Brain microvascular endothelial cell (primary cell): ENCODE measurements at regions not wholly inside any gene's neighbourhood (a gene's known extent, or its start where the extent isn't known, plus 50 kb on each side); places are given as distances from the start of the nearest gene placed in this dataset.
A peak's percentile ranks its signal among the peaks of the same experiment; 100 is the strongest.
"Not testable (repeated sequence)": the region's sequence is repeated elsewhere in the genome, so short reads cannot be mapped to it uniquely, and the experiment has no call there.

ENCODE experiments used
- DNase-seq: peaks from one replicate; pipeline ENCODE4 v3.0.0-alpha.2; 2020
- H3K27ac ChIP-seq: fragments of 250-450 bp; sonication (Bioruptor Pico); 2 replicates; pipeline ENCODE4 v1.5.1; 2020; ENCODE audit warnings: mild to moderate bottlenecking, moderate library complexity
- H3K27me3 ChIP-seq: fragments of 250-450 bp; sonication (Bioruptor Pico); replicated peaks from 2 replicates; pipeline ENCODE4 v1.5.1; 2020; ENCODE audit warnings: mild to moderate bottlenecking
- H3K36me3 ChIP-seq: fragments of 250-450 bp; sonication (Bioruptor Pico); replicated peaks from 2 replicates; pipeline ENCODE4 v1.5.1; 2020; ENCODE audit warnings: mild to moderate bottlenecking
- H3K4me3 ChIP-seq: 2 replicates; pipeline ENCODE4 v1.5.1; 2011; ENCODE audit warnings: low read depth, mild to moderate bottlenecking, control low read depth, low read length, moderate library complexity
- in situ Hi-C: cut with HindIII; loops from 2 replicates; pipeline ENCODE4 v1.10.0; 2017; ENCODE audit warnings: low sequenced_read_pairs, low pct_ligation_motif_present

DNA sequence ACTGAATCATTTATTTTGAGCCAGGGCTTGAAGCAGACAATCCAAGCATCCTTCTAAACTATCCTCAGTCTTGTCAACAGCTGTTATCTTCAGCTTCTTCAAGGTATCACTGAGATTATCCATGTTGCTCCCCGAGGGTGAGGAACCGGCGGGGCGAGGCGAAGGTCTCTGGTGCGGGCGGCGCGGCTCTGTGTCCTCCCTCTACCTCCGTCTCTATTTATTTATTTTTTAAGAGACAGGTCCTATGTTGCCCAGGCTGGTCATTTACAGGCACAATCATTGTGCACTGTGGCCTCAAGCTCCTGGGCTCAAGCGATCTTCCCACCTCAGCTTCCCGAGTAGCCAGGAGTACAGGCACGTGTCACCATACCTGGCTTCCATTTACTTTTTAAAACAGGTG lies 130.0 kb downstream of the SRGAP2 start:
- not testable (repeated sequence) for H3K27ac ChIP-seq

DNA sequence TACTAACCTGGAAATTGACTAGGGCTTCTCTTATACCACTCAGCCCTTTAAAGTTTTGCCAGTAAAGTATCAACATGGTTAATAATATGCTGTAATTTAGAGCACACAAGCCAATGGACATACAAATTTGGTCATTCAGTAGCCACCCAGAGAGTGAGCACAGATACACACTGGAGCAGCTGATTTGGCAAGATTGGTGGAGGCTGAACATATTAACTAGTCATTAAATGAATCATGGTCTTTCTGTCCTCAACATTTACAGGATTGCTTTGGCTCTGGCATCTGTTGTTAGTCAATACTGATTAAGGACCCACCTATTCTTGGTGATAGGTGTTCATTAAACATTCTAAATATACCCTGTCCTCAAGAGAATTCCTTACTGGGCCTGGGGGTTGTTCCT lies 130.6 kb downstream of the SRGAP2 start:
- H3K36me3 ChIP-seq, DNase-seq, H3K27ac ChIP-seq, in situ Hi-C loops, H3K4me3 ChIP-seq, H3K27me3 ChIP-seq: not testable (repeated sequence)

More for the DNA sequence above, 130.0 kb downstream of the SRGAP2 start:
- in situ Hi-C loops, H3K36me3 ChIP-seq, H3K4me3 ChIP-seq, H3K27me3 ChIP-seq, DNase-seq: not testable (repeated sequence)

DNA sequence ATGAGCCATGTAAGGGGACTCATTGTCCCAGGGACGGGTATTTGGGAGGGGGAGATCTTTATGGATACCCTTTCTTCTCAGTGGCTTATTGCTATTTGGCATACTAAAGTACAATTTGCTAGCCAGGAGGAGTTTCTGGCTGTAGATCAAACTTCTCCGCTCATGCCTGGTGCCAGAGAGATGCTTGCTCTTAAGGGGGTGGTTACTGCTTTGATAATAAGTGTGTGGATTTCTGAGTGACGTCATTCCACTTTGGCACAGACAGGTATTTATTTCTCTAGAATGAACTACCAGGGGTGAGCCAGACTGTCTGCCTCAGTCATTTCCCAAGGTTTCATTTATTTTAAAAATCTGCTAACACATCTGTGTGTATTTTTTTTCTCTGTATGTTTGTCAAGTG lies 131.1 kb downstream of the SRGAP2 start:
- in situ Hi-C loops, DNase-seq, H3K27ac ChIP-seq, H3K4me3 ChIP-seq, H3K36me3 ChIP-seq, H3K27me3 ChIP-seq: not testable (repeated sequence)

DNA sequence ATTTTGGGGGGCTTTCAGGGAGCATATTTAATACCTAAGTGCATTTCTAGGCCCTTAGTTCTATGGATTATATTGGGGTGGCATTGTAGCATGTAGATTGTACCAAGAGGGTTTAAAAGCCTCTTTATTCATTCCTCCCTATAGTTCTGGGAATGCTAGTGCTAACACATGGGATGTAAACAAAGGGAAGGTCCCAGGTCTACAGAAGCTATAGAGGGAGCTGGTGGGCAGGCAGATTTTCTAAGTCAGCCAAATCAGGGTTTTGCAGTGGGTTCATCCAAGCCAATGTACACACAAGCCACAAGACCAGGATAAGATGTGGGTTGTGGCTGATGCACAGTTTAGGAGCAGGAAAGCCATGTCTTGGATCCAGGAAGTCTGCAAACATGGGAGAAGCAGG lies 131.8 kb downstream of the SRGAP2 start:
- H3K27me3 ChIP-seq, H3K4me3 ChIP-seq, H3K27ac ChIP-seq, in situ Hi-C loops, DNase-seq, H3K36me3 ChIP-seq: not testable (repeated sequence)

DNA sequence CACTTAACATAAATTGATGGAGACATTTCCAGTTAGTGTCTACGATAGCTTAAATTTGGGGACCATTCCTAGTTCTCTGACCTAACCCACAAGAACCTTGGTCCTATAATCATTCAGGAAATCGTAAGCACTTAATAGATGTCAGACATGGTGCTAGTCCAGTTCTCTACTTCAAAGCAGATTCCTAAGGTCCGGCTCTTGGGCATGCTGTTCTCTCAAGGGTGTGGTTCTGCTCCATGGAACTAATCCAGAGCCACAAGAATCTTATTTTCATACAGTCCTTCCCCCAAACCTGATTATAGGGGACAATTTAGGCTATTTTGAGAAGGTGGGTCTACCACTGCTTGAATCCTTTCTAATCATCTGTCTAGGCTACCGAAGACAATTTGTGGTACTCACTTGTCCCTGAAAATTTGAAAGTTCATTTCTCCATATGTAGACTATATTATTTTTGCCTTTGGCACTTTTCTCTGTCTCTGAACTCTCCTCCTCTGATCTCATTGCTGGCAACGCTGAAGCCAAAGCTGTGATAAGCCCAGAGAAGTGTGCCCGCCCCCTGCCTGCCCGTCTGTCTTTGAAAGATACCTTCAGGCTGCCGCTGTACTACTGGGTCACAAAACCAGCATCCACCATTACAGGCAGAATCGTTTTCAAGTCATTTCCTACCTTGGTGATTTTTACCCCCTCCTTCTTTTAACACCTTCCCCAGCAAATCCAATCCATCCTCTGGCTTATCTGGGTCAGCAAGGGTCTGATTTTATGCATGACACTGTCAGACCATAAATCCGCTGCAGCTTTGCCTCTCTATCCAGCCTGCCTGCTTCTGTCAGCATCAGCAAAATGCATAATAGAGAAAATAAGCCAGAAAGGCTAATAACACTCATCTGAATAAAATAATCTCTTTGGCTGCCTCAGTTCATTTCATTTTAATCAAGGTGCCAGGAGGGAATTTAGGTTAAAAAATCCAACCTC lies 132.8 kb downstream of the SRGAP2 start:
- H3K36me3 ChIP-seq, DNase-seq, in situ Hi-C loops, H3K27ac ChIP-seq, H3K4me3 ChIP-seq, H3K27me3 ChIP-seq: not testable (repeated sequence)

DNA sequence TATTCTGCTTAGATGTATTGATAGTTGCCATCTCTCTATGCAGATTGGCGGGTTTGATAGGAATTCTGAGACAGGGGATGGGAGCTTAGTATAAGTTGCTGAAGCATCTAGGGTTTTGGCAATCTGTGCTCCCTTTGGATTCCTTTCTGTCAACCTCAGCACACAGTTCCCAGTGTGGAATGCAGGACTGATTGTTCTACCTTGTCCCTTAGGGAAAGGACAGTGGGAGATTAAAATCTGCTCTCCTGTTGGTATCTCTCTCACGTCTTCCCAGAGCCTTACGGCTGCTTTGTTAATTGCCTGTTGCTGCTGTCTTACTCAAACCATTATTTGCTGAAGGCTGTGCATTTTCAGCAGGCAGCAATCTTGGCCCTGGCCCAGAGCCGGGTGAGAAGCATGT lies 133.3 kb upstream of the IKBKE start:
- H3K4me3 ChIP-seq, H3K27ac ChIP-seq, H3K27me3 ChIP-seq, DNase-seq, in situ Hi-C loops, H3K36me3 ChIP-seq: not testable (repeated sequence)

DNA sequence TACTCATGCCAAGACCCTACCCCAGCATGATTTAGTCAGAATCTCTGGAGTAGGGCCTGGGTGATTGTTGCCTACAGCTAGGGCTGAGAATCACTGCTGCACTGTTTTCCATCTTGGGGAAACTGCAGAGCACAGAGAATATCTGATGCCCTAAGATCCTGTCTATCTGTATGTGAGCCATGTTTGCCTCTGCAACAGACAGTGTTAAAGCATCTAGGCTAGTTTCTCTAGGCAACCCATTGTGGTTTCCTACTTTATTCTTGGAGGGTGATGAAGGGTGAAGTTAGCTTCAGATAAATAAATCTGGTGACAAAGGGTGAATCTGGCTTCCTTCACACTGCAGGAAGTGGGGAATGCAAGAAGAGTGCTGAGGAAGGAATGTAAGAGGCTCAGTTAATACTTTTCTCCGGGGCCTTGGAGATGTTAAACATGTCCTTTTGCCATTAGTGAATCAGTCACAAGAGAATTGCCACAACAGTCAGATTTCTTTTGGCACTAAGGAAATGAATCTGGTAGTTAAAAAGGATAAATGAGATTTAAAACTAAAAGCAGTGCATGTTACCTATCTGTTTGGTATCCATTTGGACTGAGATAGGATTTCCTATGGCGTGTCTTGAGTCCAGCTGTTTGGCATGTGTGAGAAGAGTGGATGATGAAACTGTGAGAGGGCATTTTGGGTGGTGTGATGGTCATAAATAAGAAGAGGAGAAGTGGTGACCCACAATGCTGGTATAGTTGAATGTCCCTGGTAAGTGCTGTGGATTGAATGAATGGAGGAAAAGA lies 119.6 kb upstream of the IKBKE start:
- H3K27ac ChIP-seq, in situ Hi-C loops, DNase-seq, H3K4me3 ChIP-seq, H3K36me3 ChIP-seq, H3K27me3 ChIP-seq: not testable (repeated sequence)

DNA sequence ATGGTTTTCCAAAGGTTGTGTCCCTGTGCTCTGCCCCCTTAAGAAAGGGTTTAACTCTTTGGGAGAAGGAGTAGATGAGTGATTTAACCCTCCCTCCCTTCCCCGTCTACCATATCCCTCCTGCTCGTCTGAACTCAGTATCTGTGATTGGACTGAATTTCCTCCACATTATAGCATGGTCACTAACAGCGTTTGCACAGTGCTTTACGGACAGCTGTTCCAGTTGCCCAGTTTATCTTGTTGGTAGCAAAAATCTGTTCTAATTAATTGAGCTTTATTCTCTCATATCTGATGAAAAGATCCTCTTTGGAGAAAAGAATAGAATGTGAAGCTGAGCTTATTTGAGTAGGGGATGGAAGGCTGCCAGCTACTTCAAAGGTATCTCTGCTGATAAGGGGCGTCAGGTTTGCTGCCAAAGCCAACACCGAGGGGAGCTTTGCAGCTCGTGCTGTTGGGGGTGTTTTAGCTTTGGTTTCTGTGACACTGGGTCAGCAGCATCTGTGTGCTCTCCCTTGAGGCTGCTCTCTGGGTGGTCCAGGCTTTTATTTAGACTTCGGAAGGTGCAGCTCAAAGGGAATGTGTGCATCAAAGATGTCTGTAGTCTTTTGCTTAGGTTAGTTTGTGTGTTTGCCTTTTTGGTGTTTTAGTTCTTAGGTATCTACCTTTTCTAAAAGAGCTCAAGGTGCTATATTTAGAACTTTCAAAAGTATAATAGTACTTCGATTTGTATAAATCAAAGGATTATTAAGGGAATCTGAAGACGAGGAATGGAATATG lies 118.8 kb upstream of the IKBKE start:
- DNase-seq, in situ Hi-C loops, H3K4me3 ChIP-seq, H3K36me3 ChIP-seq, H3K27me3 ChIP-seq, H3K27ac ChIP-seq: not testable (repeated sequence)

DNA sequence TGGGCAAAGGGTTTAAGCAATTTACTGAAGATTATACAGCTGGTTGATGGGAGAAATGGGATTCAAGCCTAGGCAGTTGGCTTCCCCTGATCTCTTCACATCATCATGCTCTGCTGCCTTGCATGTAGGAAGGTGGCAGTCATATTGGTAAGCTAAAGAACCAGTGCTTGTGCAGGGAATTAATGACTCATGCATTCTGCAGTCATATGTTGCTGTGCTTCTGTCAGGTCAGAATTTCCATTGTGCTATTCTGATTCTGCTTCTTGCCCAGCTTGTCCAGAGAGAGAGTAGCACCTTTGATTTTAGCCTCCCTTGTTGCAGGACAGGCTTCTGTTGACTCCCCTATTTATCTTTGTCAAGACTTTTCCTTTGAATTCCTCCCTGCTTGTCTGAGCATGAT lies 114.0 kb upstream of the IKBKE start:
- in situ Hi-C loops, H3K27ac ChIP-seq, H3K4me3 ChIP-seq, H3K27me3 ChIP-seq, H3K36me3 ChIP-seq: not testable (repeated sequence)
- DNase-seq: peak; percentile 57

DNA sequence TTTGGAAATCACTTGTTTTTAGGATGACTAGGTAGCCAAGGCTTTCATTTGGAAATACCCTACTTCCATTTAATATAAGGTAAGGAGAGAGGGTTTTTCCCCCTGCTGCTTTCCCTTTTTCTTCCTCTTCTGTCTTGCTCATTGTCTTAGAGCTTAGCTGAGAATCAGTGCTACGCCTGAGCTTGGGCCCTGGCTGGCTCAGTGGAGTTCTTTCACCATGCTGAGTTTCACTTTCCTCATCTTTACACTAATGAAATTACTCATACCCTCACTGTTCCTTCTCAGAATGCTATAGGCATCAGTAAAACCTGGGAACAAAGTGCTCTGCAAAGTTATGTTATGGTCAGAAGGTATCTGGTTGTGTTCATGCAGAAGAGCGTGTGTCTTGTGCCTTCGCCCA lies 112.3 kb upstream of the IKBKE start:
- H3K4me3 ChIP-seq, DNase-seq, in situ Hi-C loops, H3K27me3 ChIP-seq, H3K27ac ChIP-seq, H3K36me3 ChIP-seq: not testable (repeated sequence)

DNA sequence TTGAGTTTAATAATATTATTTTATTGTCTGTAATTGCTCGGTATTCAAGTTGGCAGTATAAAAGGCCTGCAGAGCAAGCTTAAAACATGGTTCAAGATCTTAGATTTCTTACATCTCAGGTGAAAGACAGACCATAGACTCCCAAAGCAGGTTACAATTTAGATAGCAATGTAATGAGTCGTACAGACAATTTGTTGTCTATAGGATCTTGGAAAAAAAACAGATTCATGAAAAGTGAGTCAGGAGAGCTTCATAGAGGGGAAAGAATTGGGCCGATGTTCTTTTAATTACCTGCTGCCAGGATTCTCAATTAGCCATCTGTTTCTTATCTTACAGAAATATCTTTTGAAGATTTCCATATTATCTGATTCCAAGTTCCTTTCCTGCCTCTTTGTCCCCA lies 111.5 kb upstream of the IKBKE start:
- H3K4me3 ChIP-seq, DNase-seq, in situ Hi-C loops, H3K36me3 ChIP-seq, H3K27ac ChIP-seq, H3K27me3 ChIP-seq: not testable (repeated sequence)

DNA sequence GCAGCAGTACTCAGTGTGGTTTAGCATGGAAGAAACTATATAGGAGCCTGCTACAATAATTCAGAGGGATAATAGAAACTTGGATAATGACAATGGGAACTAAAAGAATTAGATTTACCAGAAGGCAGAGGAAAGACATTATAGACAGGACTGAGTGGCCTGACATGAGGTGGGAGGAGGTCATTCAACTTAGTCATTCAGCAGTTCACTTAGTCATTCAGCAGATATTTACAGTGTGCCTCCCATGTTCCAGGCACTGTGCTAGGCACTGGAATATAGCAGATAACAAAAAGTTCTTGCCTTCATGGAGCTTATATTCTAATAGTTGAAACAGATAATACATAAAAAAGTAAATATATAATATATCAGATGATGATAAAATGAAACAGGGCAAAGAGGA lies 110.9 kb upstream of the IKBKE start:
- in situ Hi-C loops, H3K27me3 ChIP-seq, DNase-seq, H3K4me3 ChIP-seq, H3K36me3 ChIP-seq, H3K27ac ChIP-seq: not testable (repeated sequence)

DNA sequence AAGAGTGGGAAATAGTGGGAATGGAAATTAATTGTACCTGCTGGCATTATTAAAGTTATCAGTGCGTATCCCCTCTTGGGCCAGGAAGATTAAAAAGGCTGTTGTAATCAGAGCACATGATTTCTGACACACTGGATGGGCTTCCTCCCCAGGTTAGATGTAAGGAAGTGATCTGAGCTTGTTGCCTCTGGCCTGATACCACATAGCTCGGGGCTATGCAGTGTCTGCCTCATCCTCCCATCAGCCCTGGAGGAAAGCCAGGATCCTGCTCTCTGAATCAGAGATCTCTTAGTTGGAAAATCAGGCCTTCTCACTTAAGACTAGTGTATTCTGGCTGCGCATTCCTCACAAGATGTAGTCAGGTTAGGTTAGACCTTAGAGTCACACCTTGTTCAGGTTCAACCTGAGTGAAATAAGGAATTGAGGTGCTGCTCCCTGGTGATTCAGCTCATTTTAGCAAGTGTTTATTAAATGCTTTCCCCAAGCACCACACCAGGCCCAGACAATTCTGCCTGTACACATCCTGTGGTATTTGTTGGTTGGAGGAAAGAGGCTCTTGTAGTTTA lies 108.2 kb upstream of the IKBKE start:
- DNase-seq: peak; percentile 31
- in situ Hi-C loops, H3K27me3 ChIP-seq, H3K36me3 ChIP-seq, H3K4me3 ChIP-seq, H3K27ac ChIP-seq: not testable (repeated sequence)

DNA sequence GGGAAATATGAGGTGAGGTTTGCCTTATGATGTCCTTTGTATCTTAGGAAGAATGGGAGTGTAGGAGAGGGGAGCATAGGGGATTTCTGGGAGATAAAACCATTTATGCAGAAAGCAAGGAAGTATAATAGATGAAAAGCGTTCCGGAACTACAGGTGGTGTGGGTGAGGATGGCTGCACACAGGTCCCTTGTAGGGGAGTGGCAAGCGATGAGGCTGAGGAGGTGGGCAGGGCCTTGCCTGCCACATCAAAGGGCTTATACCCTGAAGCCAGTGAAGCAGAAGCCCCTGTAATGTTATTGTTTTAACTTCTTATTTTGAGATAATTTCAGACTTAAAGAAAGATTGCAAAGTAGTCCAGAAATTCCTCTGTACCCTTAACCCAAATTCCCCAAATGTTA lies 107.3 kb upstream of the IKBKE start:
- DNase-seq, in situ Hi-C loops, H3K36me3 ChIP-seq, H3K27ac ChIP-seq, H3K27me3 ChIP-seq, H3K4me3 ChIP-seq: not testable (repeated sequence)
